ENCODE measurements at regions not wholly inside any gene's neighbourhood (a gene's known extent, or its start where the extent isn't known, plus 50 kb on each side); places are given as distances from the start of the nearest gene placed in this dataset.

GRCh38 chr6:167676000-167676665, 150.6 kb upstream of the AFDN start (continued):
- TF ChIP-seq CTCF (CRISPR knock-in tag; IDR thresholded peaks at IDR 0.05) (peak; percentile 57), ZNF547 (CRISPR knock-in tag; IDR thresholded peaks at IDR 0.05) (peak; percentile 86; the same call in 1 of the 2 replicates), FOXJ3 (CRISPR knock-in tag; IDR thresholded peaks at IDR 0.05; ENCODE audit: borderline replicate concordance) (peak; percentile 100), CENPBD1 (CRISPR knock-in tag; IDR thresholded peaks at IDR 0.05; ENCODE audit: borderline replicate concordance, low read depth) (peak; percentile 93), SAFB2 (CRISPR knock-in tag; IDR thresholded peaks at IDR 0.05; ENCODE audit: borderline replicate concordance, low read depth) (peak; percentile 94; the same call in 1 of the 2 replicates), ZNF740 (CRISPR knock-in tag; IDR thresholded peaks at IDR 0.05) (no peak; the same call in 1 of the 2 replicates), HDAC6 (IDR thresholded peaks at IDR 0.05; ENCODE audit: low read depth, low read length) (no peak), ZFP91 (CRISPR knock-in tag; IDR thresholded peaks at IDR 0.05; ENCODE audit: borderline replicate concordance) (peak; percentile 97), TOPORS (CRISPR knock-in tag; IDR thresholded peaks at IDR 0.05) (peak; percentile 98), ZEB1 (IDR thresholded peaks at IDR 0.05; ENCODE audit: insufficient replicate concordance, low read depth) (no peak), ELF3 (CRISPR knock-in tag; IDR thresholded peaks at IDR 0.05) (peak; percentile 98), PRMT3 (CRISPR knock-in tag; IDR thresholded peaks at IDR 0.05; ENCODE audit: borderline replicate concordance, low read depth) (peak; percentile 95)
- TF ChIP-seq, protein P1, sequence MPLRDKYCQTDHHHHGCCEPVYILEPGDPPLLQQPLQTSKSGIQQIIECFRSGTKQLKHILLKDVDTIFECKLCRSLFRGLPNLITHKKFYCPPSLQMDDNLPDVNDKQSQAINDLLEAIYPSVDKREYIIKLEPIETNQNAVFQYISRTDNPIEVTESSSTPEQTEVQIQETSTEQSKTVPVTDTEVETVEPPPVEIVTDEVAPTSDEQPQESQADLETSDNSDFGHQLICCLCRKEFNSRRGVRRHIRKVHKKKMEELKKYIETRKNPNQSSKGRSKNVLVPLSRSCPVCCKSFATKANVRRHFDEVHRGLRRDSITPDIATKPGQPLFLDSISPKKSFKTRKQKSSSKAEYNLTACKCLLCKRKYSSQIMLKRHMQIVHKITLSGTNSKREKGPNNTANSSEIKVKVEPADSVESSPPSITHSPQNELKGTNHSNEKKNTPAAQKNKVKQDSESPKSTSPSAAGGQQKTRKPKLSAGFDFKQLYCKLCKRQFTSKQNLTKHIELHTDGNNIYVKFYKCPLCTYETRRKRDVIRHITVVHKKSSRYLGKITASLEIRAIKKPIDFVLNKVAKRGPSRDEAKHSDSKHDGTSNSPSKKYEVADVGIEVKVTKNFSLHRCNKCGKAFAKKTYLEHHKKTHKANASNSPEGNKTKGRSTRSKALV (CRISPR knock-in tag; IDR thresholded peaks at IDR 0.05), result 0 out of 2 replicates have a peak, but pooled peaks have one; percentile 34
- TF ChIP-seq, protein P2, sequence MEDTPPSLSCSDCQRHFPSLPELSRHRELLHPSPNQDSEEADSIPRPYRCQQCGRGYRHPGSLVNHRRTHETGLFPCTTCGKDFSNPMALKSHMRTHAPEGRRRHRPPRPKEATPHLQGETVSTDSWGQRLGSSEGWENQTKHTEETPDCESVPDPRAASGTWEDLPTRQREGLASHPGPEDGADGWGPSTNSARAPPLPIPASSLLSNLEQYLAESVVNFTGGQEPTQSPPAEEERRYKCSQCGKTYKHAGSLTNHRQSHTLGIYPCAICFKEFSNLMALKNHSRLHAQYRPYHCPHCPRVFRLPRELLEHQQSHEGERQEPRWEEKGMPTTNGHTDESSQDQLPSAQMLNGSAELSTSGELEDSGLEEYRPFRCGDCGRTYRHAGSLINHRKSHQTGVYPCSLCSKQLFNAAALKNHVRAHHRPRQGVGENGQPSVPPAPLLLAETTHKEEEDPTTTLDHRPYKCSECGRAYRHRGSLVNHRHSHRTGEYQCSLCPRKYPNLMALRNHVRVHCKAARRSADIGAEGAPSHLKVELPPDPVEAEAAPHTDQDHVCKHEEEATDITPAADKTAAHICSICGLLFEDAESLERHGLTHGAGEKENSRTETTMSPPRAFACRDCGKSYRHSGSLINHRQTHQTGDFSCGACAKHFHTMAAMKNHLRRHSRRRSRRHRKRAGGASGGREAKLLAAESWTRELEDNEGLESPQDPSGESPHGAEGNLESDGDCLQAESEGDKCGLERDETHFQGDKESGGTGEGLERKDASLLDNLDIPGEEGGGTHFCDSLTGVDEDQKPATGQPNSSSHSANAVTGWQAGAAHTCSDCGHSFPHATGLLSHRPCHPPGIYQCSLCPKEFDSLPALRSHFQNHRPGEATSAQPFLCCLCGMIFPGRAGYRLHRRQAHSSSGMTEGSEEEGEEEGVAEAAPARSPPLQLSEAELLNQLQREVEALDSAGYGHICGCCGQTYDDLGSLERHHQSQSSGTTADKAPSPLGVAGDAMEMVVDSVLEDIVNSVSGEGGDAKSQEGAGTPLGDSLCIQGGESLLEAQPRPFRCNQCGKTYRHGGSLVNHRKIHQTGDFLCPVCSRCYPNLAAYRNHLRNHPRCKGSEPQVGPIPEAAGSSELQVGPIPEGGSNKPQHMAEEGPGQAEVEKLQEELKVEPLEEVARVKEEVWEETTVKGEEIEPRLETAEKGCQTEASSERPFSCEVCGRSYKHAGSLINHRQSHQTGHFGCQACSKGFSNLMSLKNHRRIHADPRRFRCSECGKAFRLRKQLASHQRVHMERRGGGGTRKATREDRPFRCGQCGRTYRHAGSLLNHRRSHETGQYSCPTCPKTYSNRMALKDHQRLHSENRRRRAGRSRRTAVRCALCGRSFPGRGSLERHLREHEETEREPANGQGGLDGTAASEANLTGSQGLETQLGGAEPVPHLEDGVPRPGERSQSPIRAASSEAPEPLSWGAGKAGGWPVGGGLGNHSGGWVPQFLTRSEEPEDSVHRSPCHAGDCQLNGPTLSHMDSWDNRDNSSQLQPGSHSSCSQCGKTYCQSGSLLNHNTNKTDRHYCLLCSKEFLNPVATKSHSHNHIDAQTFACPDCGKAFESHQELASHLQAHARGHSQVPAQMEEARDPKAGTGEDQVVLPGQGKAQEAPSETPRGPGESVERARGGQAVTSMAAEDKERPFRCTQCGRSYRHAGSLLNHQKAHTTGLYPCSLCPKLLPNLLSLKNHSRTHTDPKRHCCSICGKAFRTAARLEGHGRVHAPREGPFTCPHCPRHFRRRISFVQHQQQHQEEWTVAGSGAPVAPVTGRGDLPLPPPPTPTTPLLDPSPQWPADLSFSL (CRISPR knock-in tag; IDR thresholded peaks at IDR 0.05), result peak; percentile 82; the same call in 1 of the 2 replicates
